ENCODE measurements at regions not wholly inside any gene's neighbourhood (a gene's known extent, or its start where the extent isn't known, plus 50 kb on each side); places are given as distances from the start of the nearest gene placed in this dataset.

DNA sequence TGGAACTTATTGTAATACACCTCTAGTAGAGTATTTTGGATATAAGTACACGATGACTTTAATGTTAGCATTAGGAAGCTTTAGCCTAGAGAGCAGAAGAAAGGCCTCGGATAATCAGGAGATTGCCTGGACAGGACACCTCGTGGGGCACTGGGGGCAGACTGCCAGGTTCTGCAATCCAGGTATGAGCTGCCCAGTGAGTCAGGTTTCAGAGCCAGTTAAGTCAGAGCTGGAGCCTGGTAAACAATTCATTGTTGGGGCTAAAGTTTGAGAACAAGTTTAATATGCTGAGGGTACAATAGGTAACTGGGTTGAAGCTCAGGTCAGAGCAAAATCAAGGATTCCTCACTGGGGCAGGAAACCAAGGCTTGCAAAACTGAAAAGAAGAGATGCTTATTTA is 107.4 kb downstream of the RERGL start:
- H3K27me3 ChIP-seq (ENCODE audit: low read length), result no peaks in the 10 kb centered on the region
- H3F3A ChIP-seq (ENCODE audit: insufficient read depth), result no peaks in the 10 kb centered on the region
- no peaks in the 10 kb centered on the region for H3K36me3 ChIP-seq (ENCODE audit: low read length)
- no peak overlapping the region for H3K4me2 ChIP-seq (ENCODE audit: low read depth, low read length, poor library complexity, severe bottlenecking)
- no peak for TF ChIP-seq EZH2phosphoT487 (conservative IDR thresholded peaks at IDR 0.05; ENCODE audit: low read length)
- TF ChIP-seq, protein P1, sequence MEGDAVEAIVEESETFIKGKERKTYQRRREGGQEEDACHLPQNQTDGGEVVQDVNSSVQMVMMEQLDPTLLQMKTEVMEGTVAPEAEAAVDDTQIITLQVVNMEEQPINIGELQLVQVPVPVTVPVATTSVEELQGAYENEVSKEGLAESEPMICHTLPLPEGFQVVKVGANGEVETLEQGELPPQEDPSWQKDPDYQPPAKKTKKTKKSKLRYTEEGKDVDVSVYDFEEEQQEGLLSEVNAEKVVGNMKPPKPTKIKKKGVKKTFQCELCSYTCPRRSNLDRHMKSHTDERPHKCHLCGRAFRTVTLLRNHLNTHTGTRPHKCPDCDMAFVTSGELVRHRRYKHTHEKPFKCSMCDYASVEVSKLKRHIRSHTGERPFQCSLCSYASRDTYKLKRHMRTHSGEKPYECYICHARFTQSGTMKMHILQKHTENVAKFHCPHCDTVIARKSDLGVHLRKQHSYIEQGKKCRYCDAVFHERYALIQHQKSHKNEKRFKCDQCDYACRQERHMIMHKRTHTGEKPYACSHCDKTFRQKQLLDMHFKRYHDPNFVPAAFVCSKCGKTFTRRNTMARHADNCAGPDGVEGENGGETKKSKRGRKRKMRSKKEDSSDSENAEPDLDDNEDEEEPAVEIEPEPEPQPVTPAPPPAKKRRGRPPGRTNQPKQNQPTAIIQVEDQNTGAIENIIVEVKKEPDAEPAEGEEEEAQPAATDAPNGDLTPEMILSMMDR (IDR thresholded peaks at IDR 0.05; ENCODE audit: insufficient read depth, low read length, poor library complexity, severe bottlenecking), result no peak
- no peaks in the 10 kb centered on the region for H4K20me1 ChIP-seq (ENCODE audit: low read depth, low read length)
- no peak overlapping the region for H3K27ac ChIP-seq (ENCODE audit: low read depth, low read length)
- no peak overlapping the region for H3K9ac ChIP-seq (ENCODE audit: low read length)
- H3K9me3 ChIP-seq (ENCODE audit: insufficient read depth, low read length), result no peaks in the 10 kb centered on the region
- H3K9me2 ChIP-seq (replicated peaks; ENCODE audit: insufficient read depth, low read length), result no peaks in the 10 kb centered on the region
- no peak overlapping the region for H3K4me3 ChIP-seq (ENCODE audit: insufficient read depth, low read length, poor library complexity, severe bottlenecking)
- no peaks in the 10 kb centered on the region for H3K79me2 ChIP-seq (ENCODE audit: insufficient read depth, low read length)
- H2AFZ ChIP-seq (ENCODE audit: low read depth, low read length, severe bottlenecking), result no peak overlapping the region

DNA sequence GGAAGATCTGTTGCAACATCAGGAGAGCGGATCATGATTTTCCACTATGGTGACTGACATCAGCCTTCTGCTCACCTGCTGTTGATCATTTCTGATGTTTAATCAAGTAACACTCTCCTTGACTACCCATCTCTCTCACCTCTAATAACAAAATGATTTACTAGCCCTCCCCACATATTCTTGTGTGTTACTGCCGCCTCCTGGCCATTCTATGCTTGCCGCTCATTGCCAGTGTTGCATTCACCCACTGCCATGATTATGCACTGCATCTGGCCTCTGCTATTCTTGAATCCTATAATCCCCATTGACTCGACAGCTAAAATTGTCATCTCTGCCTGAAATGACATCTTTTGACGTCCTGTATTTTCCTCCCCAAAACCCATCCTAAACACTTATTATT is 113.8 kb downstream of the RERGL start:
- no peaks in the 10 kb centered on the region for H4K20me1 ChIP-seq (ENCODE audit: low read depth, low read length)
- no peaks in the 10 kb centered on the region for H3K36me3 ChIP-seq (ENCODE audit: low read length)
- no peaks in the 10 kb centered on the region for H3K9me2 ChIP-seq (replicated peaks; ENCODE audit: insufficient read depth, low read length)
- H3K9ac ChIP-seq (ENCODE audit: low read length), result no peak overlapping the region
- no peaks in the 10 kb centered on the region for H3F3A ChIP-seq (ENCODE audit: insufficient read depth)
- no peaks in the 10 kb centered on the region for H3K79me2 ChIP-seq (ENCODE audit: insufficient read depth, low read length)
- H3K27ac ChIP-seq (ENCODE audit: low read depth, low read length), result no peak overlapping the region
- H3K27me3 ChIP-seq (ENCODE audit: low read length), result no peaks in the 10 kb centered on the region
- no peaks in the 10 kb centered on the region for H3K9me3 ChIP-seq (ENCODE audit: insufficient read depth, low read length)
- H3K4me3 ChIP-seq (ENCODE audit: insufficient read depth, low read length, poor library complexity, severe bottlenecking), result no peak overlapping the region
- no peak overlapping the region for H2AFZ ChIP-seq (ENCODE audit: low read depth, low read length, severe bottlenecking)
- H3K4me2 ChIP-seq (ENCODE audit: low read depth, low read length, poor library complexity, severe bottlenecking), result no peak overlapping the region
- no peak for TF ChIP-seq EZH2phosphoT487 (conservative IDR thresholded peaks at IDR 0.05; ENCODE audit: low read length)
- TF ChIP-seq, protein P1 (IDR thresholded peaks at IDR 0.05; ENCODE audit: insufficient read depth, low read length, poor library complexity, severe bottlenecking), result no peak

DNA sequence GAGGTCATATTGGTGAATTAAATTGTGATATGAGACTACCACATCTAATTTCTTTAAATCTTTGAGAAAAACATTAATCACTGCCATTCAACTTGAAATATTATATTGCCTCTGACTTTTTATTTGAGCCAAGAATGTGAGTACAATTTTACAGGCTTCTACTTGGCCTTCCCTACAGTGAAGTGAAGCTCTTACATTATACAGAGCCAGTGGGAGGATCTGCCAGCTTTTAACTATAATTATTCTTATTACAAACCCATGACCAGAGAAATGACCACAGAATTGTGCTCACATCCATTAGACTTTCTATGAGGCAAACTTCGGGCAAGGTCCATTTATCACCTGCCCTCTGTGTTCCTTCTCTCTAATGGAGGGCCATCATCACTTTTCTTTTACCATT is 114.2 kb downstream of the RERGL start:
- TF ChIP-seq EZH2phosphoT487 (conservative IDR thresholded peaks at IDR 0.05; ENCODE audit: low read length), result no peak
- TF ChIP-seq, protein P1 (IDR thresholded peaks at IDR 0.05; ENCODE audit: insufficient read depth, low read length, poor library complexity, severe bottlenecking), result no peak
- no peak overlapping the region for H3K9ac ChIP-seq (ENCODE audit: low read length)

More for the DNA sequence above, 114.2 kb downstream of the RERGL start:
- Histone ChIP-seq H2AFZ (ENCODE audit: low read depth, low read length, severe bottlenecking) (no peak overlapping the region), H3K79me2 (ENCODE audit: insufficient read depth, low read length) (no peaks in the 10 kb centered on the region), H3K4me3 (ENCODE audit: insufficient read depth, low read length, poor library complexity, severe bottlenecking) (no peak overlapping the region), H3K9me2 (replicated peaks; ENCODE audit: insufficient read depth, low read length) (no peaks in the 10 kb centered on the region), H3K36me3 (ENCODE audit: low read length) (no peaks in the 10 kb centered on the region), H3K4me2 (ENCODE audit: low read depth, low read length, poor library complexity, severe bottlenecking) (no peak overlapping the region), H4K20me1 (ENCODE audit: low read depth, low read length) (no peaks in the 10 kb centered on the region), H3K27ac (ENCODE audit: low read depth, low read length) (no peak overlapping the region), H3F3A (ENCODE audit: insufficient read depth) (no peaks in the 10 kb centered on the region), H3K9me3 (ENCODE audit: insufficient read depth, low read length) (no peaks in the 10 kb centered on the region), H3K27me3 (ENCODE audit: low read length) (no peaks in the 10 kb centered on the region)

Data from SU-DHL-6 (cell line).